Heart right ventricle (tissue), 16 donors: ENCODE measurements at regions not wholly inside any gene's neighbourhood (a gene's known extent, or its start where the extent isn't known, plus 50 kb on each side); places are given as distances from the start of the nearest gene placed in this dataset.

ENCODE experiments used
- ATAC-seq, 8 donors: fragments of 200-7000 bp; cut with Tn5 transposase; one replicate each; pipeline ENCODE4 v1.9.1; 2020; ENCODE audit warnings: mild to moderate bottlenecking in 8 of 8, moderate library complexity in 8 of 8, moderate number of reproducible peaks in 1 of 8
- DNase-seq, 2 donors: peaks; one replicate each; pipeline ENCODE4 v3.0.0-alpha.2; 2020
- H3K27ac ChIP-seq, 10 donors: fragments of 200-600 bp; sonication (generic) in 2 of 10; one replicate each; pipeline versions ENCODE4 v1.5.0 to v1.8.0; 2020 to 2022; ENCODE audit warnings: mild to moderate bottlenecking in 3 of 10
- H3K27me3 ChIP-seq, 7 donors: fragments of 200-600 bp; one replicate each; pipeline ENCODE4 v1.8.0; 2021 to 2022; ENCODE audit warnings: mild to moderate bottlenecking in 2 of 7
- H3K36me3 ChIP-seq, 9 donors: fragments of 200-600 bp; sonication (generic) in 1 of 9; one replicate each; pipeline versions ENCODE4 v1.5.0 to v1.8.0; 2020 to 2022; ENCODE audit warnings: mild to moderate bottlenecking in 2 of 9
- H3K4me1 ChIP-seq, 9 donors: fragments of 200-600 bp; sonication (generic) in 1 of 9; one replicate each; pipeline versions ENCODE4 v1.5.0 to v1.8.0; 2020 to 2022; ENCODE audit warnings: mild to moderate bottlenecking in 4 of 9
- H3K4me3 ChIP-seq, 10 donors: fragments of 200-600 bp; sonication (generic) in 2 of 10; one replicate each; pipeline versions ENCODE4 v1.5.0 to v1.8.0; 2020 to 2022; ENCODE audit warnings: mild to moderate bottlenecking in 7 of 10, moderate library complexity in 2 of 10
- H3K9me3 ChIP-seq, 11 donors: fragments of 200-600 bp in 10 of 11; sonication (generic) in 2 of 11; one replicate each; pipeline versions ENCODE4 v1.5.0 to v1.8.0; 2013 to 2022; ENCODE audit warnings: mild to moderate bottlenecking in 2 of 11, control low read depth in 1 of 11, moderate library complexity in 1 of 11
- CTCF ChIP-seq, 9 donors: fragments of 200-600 bp; sonication (generic) in 2 of 9; IDR thresholded peaks; one replicate each; pipeline versions ENCODE4 v1.5.0 to v1.8.0; 2021 to 2022; ENCODE audit warnings: antibody characterized with exemption in 9 of 9, mild to moderate bottlenecking in 5 of 9, moderate library complexity in 1 of 9
- WGBS, 2 donors: extraction: QIAGEN DNeasy Blood & Tissue Kit; methylation state at CpG; one replicate each; pipeline ENCODE4 v1.1.7; 2013; ENCODE audit warnings: inconsistent platforms in 1 of 2; 5-methylcytosine and 5-hydroxymethylcytosine counted together
- intact Hi-C, 10 donors: fragments of 100-400 bp; cut with DNase I; formaldehyde crosslinking; loops; one replicate each; pipeline versions ENCODE4 v1.11.1 to v1.14.2; 2022
- donor health status: Arrhythmogenic right ventricular cardiomyopathy.
- donor health status: ischemic (EF 13 %, LVEDD 7.1; RV severe dilation, severe dysfunction).
- donor health status: healthy with polysubstance abuse.
- donor health status: DM: no; HTN: yes; CAD: no.
- donor health status: DM: no; HTN: no; CAD: no.
- donor health status: ischemic (EF 25% LVEDD 6.9; RV normal size, moderate dysfunction).
- donor health status: ischemic (EF 25% LVEDD 5.7; RV mildly dilated, moderate dysfunction).
- donor health status: healthy.
- donor health status: DM: yes; HTN: yes; CAD: no.
- donor health status: Ischemic cardiomyopathy.
- donor health status: ischemic (EF 35%, LVEDD 5.7; RV mildly dilated, moderate dysfunction).
- donor health status: nonischemic (EF 11% LVEDD 7.7; RV severe dilation, severe dysfunction).
- donor health status: DM: yes; HTN: yes; CAD: no.
- donor health status: PGD.
- donor health status: ischemic (EF 29% LVEDD 5.4; RV normal size, mild dysfunction).
- donor health status: nonischemic (EF 23%, LVEDD 6.1; RV moderate dilation, normal function).

DNA sequence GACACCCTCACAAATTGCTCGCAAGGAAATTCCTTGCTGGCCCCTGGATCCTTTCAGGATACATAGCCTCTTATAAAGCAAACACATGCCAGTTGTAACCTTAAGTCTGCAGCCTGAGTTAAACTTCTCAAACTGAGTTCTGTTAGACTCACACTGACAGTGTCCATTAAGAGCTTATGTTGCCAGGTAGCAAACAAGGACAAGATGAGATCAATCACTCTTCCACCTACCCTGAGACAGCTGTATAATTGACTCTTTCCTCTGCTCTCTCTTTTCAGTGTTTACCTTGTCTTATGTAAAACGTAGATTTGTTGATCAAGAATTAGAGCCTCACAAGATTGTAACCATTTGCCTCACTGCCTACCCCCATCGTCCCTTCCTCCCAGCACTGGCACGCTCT is 359.8 kb downstream of the EPM2A start:
- no peak for TF ChIP-seq CTCF (IDR thresholded peaks at IDR 0.05)
- Histone ChIP-seq H3K9me3 (peaks cover 0 to 15% (median 0%) of the 10 kb centered on the region in 11 donors), H3K27ac (no peak overlapping the region), H3K27me3 (no peaks in the 10 kb centered on the region), H3K4me1 (peaks cover 0 to 21% (median 7%) of the 10 kb centered on the region in 9 donors), H3K36me3 (no peaks in the 10 kb centered on the region), H3K4me3 (no peak overlapping the region)
- intact Hi-C loops = no loop called here
- 81 to 82% methylated on average over 4 of the region's 4 CpGs for WGBS, 2 donors
- DNase-seq (no peak), ATAC-seq (no peak)

GRCh38 chr6:145380186-145380585 is 355.1 kb downstream of the EPM2A start:
- no peak for TF ChIP-seq CTCF (IDR thresholded peaks at IDR 0.05)
- H3K27me3 ChIP-seq = no peaks in the 10 kb centered on the region
- H3K27ac ChIP-seq = no peak overlapping the region
- H3K9me3 ChIP-seq = peaks cover 0 to 15% (median 0%) of the 10 kb centered on the region in 11 donors
- intact Hi-C loops = no loop called here
- DNase-seq (no peak), ATAC-seq (no peak)
- H3K36me3 ChIP-seq = no peaks in the 10 kb centered on the region
- H3K4me1 ChIP-seq = no peaks in the 10 kb centered on the region
- 63 to 70% methylated on average over 1 of the region's 1 CpG for WGBS, 2 donors
- no peak overlapping the region for H3K4me3 ChIP-seq

- Histone ChIP-seq H3K4me3 (no peak overlapping the region), H3K36me3 (no peaks in the 10 kb centered on the region), H3K27ac (no peak overlapping the region), H3K27me3 (no peaks in the 10 kb centered on the region), H3K4me1 (no peaks in the 10 kb centered on the region), H3K9me3 (peaks cover 0 to 14% (median 0%) of the 10 kb centered on the region in 11 donors)
- ATAC-seq = no peak
- no peak for TF ChIP-seq CTCF (IDR thresholded peaks at IDR 0.05)
- DNase-seq = no peak
- intact Hi-C loops = no loop called here
- 67 to 71% methylated on average over 3 of the region's 3 CpGs for WGBS, 2 donors
These were observed 353.4 kb downstream of the EPM2A start for GRCh38 chr6:145381941-145382340.

- no peak overlapping the region for H3K27ac ChIP-seq
- WGBS, 2 donors = 80 to 90% methylated on average over 3 of the region's 3 CpGs
These were observed 351.9 kb downstream of the EPM2A start for GRCh38 chr6:145383428-145383827.

More at GRCh38 chr6:145383428-145383827, 351.9 kb downstream of the EPM2A start:
- no peak overlapping the region for H3K4me3 ChIP-seq
- H3K9me3 ChIP-seq = no peaks in the 10 kb centered on the region
- DNase-seq (no peak), ATAC-seq (no peak)
- TF ChIP-seq CTCF (IDR thresholded peaks at IDR 0.05) = no peak
- H3K27me3 ChIP-seq = peaks cover 0 to 3% (median 0%) of the 10 kb centered on the region in 7 donors
- no peaks in the 10 kb centered on the region for H3K4me1 ChIP-seq
- no peaks in the 10 kb centered on the region for H3K36me3 ChIP-seq
- intact Hi-C loops = no loop called here
